ENCODE measurements at regions not wholly inside any gene's neighbourhood (a gene's known extent, or its start where the extent isn't known, plus 50 kb on each side); places are given as distances from the start of the nearest gene placed in this dataset.

DNA sequence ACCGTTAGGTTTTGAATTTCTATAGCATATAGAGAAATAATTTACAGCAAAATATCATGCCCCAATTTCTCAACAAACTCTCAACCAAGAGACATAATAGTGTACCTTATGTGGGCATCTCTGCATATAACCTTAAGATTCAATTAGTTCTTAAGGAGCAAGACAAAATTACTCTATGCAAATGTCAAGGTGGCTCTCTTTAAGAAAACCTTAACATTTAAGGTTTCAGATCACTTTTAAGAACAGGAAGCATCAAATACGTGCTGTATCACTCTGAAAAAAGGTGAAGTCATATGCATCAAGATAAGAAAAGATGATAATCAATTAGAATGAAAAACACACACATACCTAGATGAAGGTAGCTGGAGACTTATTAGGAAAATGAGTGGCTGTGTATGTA lies 728.0 kb downstream of the FLRT2 start:
- Histone ChIP-seq H3K9ac (ENCODE audit: low read length) (no peak overlapping the region), H3K9me3 (ENCODE audit: low read length) (no peaks in the 10 kb centered on the region), H3K27me3 (ENCODE audit: insufficient read depth, low read depth, low read length) (no peaks in the 10 kb centered on the region), H3K79me2 (replicated peaks; ENCODE audit: insufficient read depth, low read length) (no peaks in the 10 kb centered on the region), H3K9me2 (ENCODE audit: insufficient read depth, low read length) (no peaks in the 10 kb centered on the region), H3K4me2 (ENCODE audit: low read length) (no peak overlapping the region), H4K20me1 (ENCODE audit: insufficient read depth) (no peaks in the 10 kb centered on the region), H3K27ac (ENCODE audit: low read length) (no peak overlapping the region), H3K36me3 (ENCODE audit: insufficient read depth, low read length) (no peaks in the 10 kb centered on the region), H3K4me3 (ENCODE audit: low read length) (no peak overlapping the region), H3F3A (ENCODE audit: insufficient read depth, low read length, poor library complexity, severe bottlenecking) (no peaks in the 10 kb centered on the region), H2AFZ (ENCODE audit: low read depth, low read length) (no peak overlapping the region)
- no peak for TF ChIP-seq SMC3 (conservative IDR thresholded peaks at IDR 0.05; ENCODE audit: poor library complexity)
- no peak for TF ChIP-seq TAF1 (IDR thresholded peaks at IDR 0.05; ENCODE audit: low read depth)
- TF ChIP-seq, protein P1, sequence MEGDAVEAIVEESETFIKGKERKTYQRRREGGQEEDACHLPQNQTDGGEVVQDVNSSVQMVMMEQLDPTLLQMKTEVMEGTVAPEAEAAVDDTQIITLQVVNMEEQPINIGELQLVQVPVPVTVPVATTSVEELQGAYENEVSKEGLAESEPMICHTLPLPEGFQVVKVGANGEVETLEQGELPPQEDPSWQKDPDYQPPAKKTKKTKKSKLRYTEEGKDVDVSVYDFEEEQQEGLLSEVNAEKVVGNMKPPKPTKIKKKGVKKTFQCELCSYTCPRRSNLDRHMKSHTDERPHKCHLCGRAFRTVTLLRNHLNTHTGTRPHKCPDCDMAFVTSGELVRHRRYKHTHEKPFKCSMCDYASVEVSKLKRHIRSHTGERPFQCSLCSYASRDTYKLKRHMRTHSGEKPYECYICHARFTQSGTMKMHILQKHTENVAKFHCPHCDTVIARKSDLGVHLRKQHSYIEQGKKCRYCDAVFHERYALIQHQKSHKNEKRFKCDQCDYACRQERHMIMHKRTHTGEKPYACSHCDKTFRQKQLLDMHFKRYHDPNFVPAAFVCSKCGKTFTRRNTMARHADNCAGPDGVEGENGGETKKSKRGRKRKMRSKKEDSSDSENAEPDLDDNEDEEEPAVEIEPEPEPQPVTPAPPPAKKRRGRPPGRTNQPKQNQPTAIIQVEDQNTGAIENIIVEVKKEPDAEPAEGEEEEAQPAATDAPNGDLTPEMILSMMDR (IDR thresholded peaks at IDR 0.05; ENCODE audit: poor library complexity, severe bottlenecking): no peak
- no peak for TF ChIP-seq POLR2AphosphoS5 (IDR thresholded peaks at IDR 0.05)
- TF ChIP-seq EZH2 (IDR thresholded peaks at IDR 0.05; ENCODE audit: borderline replicate concordance, insufficient read depth, low read length, poor library complexity, severe bottlenecking): no peak
- TF ChIP-seq RAD21 (conservative IDR thresholded peaks at IDR 0.05): no peak
- TF ChIP-seq, protein P2, sequence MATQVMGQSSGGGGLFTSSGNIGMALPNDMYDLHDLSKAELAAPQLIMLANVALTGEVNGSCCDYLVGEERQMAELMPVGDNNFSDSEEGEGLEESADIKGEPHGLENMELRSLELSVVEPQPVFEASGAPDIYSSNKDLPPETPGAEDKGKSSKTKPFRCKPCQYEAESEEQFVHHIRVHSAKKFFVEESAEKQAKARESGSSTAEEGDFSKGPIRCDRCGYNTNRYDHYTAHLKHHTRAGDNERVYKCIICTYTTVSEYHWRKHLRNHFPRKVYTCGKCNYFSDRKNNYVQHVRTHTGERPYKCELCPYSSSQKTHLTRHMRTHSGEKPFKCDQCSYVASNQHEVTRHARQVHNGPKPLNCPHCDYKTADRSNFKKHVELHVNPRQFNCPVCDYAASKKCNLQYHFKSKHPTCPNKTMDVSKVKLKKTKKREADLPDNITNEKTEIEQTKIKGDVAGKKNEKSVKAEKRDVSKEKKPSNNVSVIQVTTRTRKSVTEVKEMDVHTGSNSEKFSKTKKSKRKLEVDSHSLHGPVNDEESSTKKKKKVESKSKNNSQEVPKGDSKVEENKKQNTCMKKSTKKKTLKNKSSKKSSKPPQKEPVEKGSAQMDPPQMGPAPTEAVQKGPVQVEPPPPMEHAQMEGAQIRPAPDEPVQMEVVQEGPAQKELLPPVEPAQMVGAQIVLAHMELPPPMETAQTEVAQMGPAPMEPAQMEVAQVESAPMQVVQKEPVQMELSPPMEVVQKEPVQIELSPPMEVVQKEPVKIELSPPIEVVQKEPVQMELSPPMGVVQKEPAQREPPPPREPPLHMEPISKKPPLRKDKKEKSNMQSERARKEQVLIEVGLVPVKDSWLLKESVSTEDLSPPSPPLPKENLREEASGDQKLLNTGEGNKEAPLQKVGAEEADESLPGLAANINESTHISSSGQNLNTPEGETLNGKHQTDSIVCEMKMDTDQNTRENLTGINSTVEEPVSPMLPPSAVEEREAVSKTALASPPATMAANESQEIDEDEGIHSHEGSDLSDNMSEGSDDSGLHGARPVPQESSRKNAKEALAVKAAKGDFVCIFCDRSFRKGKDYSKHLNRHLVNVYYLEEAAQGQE (IDR thresholded peaks at IDR 0.05; ENCODE audit: borderline replicate concordance): no peak

DNA sequence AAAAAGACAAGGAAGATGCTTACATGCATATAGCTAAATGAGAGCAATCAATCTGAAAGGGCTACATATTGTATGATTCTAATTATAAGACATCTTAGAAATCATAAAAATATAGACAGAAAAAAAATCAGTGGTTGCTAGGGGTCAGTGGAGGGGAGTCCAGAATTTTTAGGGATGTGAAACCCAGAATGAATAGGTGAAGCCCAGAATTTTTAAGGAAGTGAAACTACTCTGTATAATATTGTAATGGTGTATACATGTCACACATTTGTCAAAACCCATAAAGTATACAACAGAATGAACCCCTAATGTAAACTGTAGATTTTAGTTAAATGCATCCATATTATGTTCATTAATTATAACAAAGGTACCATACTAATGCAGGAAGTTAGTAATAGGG lies 713.2 kb downstream of the FLRT2 start:
- H3F3A ChIP-seq (ENCODE audit: insufficient read depth, low read length, poor library complexity, severe bottlenecking): no peaks in the 10 kb centered on the region
- H3K36me3 ChIP-seq (ENCODE audit: insufficient read depth, low read length): no peaks in the 10 kb centered on the region
- TF ChIP-seq EP300 (conservative IDR thresholded peaks at IDR 0.05; ENCODE audit: poor library complexity, severe bottlenecking) (no peak), SMC3 (conservative IDR thresholded peaks at IDR 0.05; ENCODE audit: poor library complexity) (no peak), RAD21 (conservative IDR thresholded peaks at IDR 0.05) (no peak), TAF1 (IDR thresholded peaks at IDR 0.05; ENCODE audit: low read depth) (no peak), MXI1 (conservative IDR thresholded peaks at IDR 0.05; ENCODE audit: poor library complexity, severe bottlenecking) (no peak), EZH2 (IDR thresholded peaks at IDR 0.05; ENCODE audit: borderline replicate concordance, insufficient read depth, low read length, poor library complexity, severe bottlenecking) (no peak), POLR2AphosphoS5 (IDR thresholded peaks at IDR 0.05) (no peak)
- TF ChIP-seq, protein P2 (IDR thresholded peaks at IDR 0.05; ENCODE audit: borderline replicate concordance): no peak
- TF ChIP-seq, protein P1 (IDR thresholded peaks at IDR 0.05; ENCODE audit: poor library complexity, severe bottlenecking): no peak
- H3K79me2 ChIP-seq (replicated peaks; ENCODE audit: insufficient read depth, low read length): no peaks in the 10 kb centered on the region
- no peaks in the 10 kb centered on the region for H3K9me2 ChIP-seq (ENCODE audit: insufficient read depth, low read length)
- no peak overlapping the region for H3K27ac ChIP-seq (ENCODE audit: low read length)
- H4K20me1 ChIP-seq (ENCODE audit: insufficient read depth): no peaks in the 10 kb centered on the region
- no peak overlapping the region for H3K4me3 ChIP-seq (ENCODE audit: low read length)
- H3K4me2 ChIP-seq (ENCODE audit: low read length): no peak overlapping the region
- H3K9ac ChIP-seq (ENCODE audit: low read length): no peak overlapping the region
- H2AFZ ChIP-seq (ENCODE audit: low read depth, low read length): no peak overlapping the region
- no peaks in the 10 kb centered on the region for H3K9me3 ChIP-seq (ENCODE audit: low read length)
- H3K27me3 ChIP-seq (ENCODE audit: insufficient read depth, low read depth, low read length): no peaks in the 10 kb centered on the region
